ENCODE measurements at regions not wholly inside any gene's neighbourhood (a gene's known extent, or its start where the extent isn't known, plus 50 kb on each side); places are given as distances from the start of the nearest gene placed in this dataset.
"Not testable (repeated sequence)": the region's sequence is repeated elsewhere in the genome, so short reads cannot be mapped to it uniquely, and the experiment has no call there.

- TF ChIP-seq CTCF, POLR2A (IDR thresholded peaks at IDR 0.05): not testable (repeated sequence)
Observed at GRCh38 chrY:9737626-9738025, 209.9 kb downstream of the TSPY10 start.
